ENCODE measurements at regions not wholly inside any gene's neighbourhood (a gene's known extent, or its start where the extent isn't known, plus 50 kb on each side); places are given as distances from the start of the nearest gene placed in this dataset.

GRCh38 chr5:1654786-1655495, 131.2 kb upstream of the LPCAT1 start:
- H3K4me1 ChIP-seq (ENCODE audit: control insufficient read depth in 2 of 2, insufficient read depth in 2 of 2, low read length in 2 of 2) = peaks cover 22 to 23% of the 10 kb centered on the region in 2 donors
- DNase-seq (peak; percentile 29), ATAC-seq (ENCODE audit: low read depth) (no peak)
- H2AFZ ChIP-seq (ENCODE audit: insufficient read depth, low read depth, low read length, poor library complexity, severe bottlenecking) = no peak overlapping the region
- TF ChIP-seq CTCF (IDR thresholded peaks at IDR 0.05) (no peak), EZH2 (IDR thresholded peaks at IDR 0.05; ENCODE audit: borderline replicate concordance, insufficient read depth, low read depth, low read length, poor library complexity, severe bottlenecking) (no peak)
- Mint-ChIP-seq H3K4me3 (peak overlapping the region; percentile 61), H3K27ac (peak overlapping the region; percentile 76), H3K9me3 (ENCODE audit: insufficient read depth) (no peaks in the 10 kb centered on the region), H3K27me3 (peaks cover 10% of the 10 kb centered on the region), H3K4me1 (peaks cover 24% of the 10 kb centered on the region)
- no peak overlapping the region for H3K4me3 ChIP-seq (ENCODE audit: control extremely low read depth in 1 of 5, extremely low read depth in 1 of 5, insufficient read depth in 1 of 5, low read depth in 2 of 5, low read length in 4 of 5)
- H3K27ac ChIP-seq (ENCODE audit: low read length in 2 of 2) = no peak overlapping the region
- WGBS (ENCODE audit: insufficient coverage) = 73% methylated on average over 9 of the region's 13 CpGs
- H3K27me3 ChIP-seq (replicated peaks in 1 of 4; ENCODE audit: control extremely low read depth in 1 of 4, control insufficient read depth in 3 of 4, insufficient read depth in 4 of 4, low read length in 3 of 4) = peaks cover 0 to 28% (median 8%) of the 10 kb centered on the region in 4 experiments
- peak overlapping the region; percentile 63 for H3K4me2 ChIP-seq (replicated peaks; ENCODE audit: low read depth, low read length, poor library complexity, severe bottlenecking)
- no peak overlapping the region for H3K9ac ChIP-seq (ENCODE audit: low read length)
- no peaks in the 10 kb centered on the region for H4K20me1 ChIP-seq (ENCODE audit: control insufficient read depth, insufficient read depth, low read length, poor library complexity, severe bottlenecking)
- ChIA-PET POLR2A (no interaction called here), CTCF (interaction anchor here (0.8 to 1.4 kb wide), 4 partner anchors 10 to 488 kb away, joined by 3 to 6 read pairs (median 4); no protein-coding TSS in a partner anchor)
- intact Hi-C loops (cut with micrococcal nuclease) = no loop called here
- no peaks in the 10 kb centered on the region for H3K36me3 ChIP-seq (replicated peaks in 1 of 2; ENCODE audit: control extremely low read depth in 1 of 2, control insufficient read depth in 1 of 2, extremely low read depth in 1 of 2, insufficient read depth in 2 of 2, low read length in 1 of 2)
- no peaks in the 10 kb centered on the region for H3K79me2 ChIP-seq (ENCODE audit: control insufficient read depth, insufficient read depth, low read length)
- peaks cover 0 to 11% (median 0%) of the 10 kb centered on the region in 3 donors for H3K9me3 ChIP-seq (ENCODE audit: control extremely low read depth in 1 of 3, control insufficient read depth in 2 of 3, insufficient read depth in 1 of 3, low read length in 2 of 3)
